Colonic mucosa (tissue), 4 donors: ENCODE measurements at regions not wholly inside any gene's neighbourhood (a gene's known extent, or its start where the extent isn't known, plus 50 kb on each side); places are given as distances from the start of the nearest gene placed in this dataset.

Experiments
- DNase-seq: peaks from one replicate; pipeline ENCODE4 v3.0.0-alpha.2; 2020
- H3K27ac ChIP-seq: fragments of 200-600 bp; one replicate; pipeline ENCODE4 v1.8.0; 2021
- H3K27me3 ChIP-seq: fragments of 200-600 bp; one replicate; pipeline ENCODE4 v1.8.0; 2021
- H3K36me3 ChIP-seq: fragments of 200-600 bp; one replicate; pipeline ENCODE4 v1.8.0; 2021
- H3K4me1 ChIP-seq: fragments of 200-600 bp; one replicate; pipeline ENCODE4 v1.8.0; 2021; ENCODE audit warnings: mild to moderate bottlenecking
- H3K4me3 ChIP-seq: fragments of 200-600 bp; one replicate; pipeline ENCODE4 v1.8.0; 2021
- H3K9ac ChIP-seq, 2 donors: one replicate each; pipeline ENCODE4 v1.7.0; 2013; ENCODE audit warnings: control low read depth in 2 of 2, low read depth in 2 of 2, low read length in 2 of 2
- H3K9me3 ChIP-seq: fragments of 200-600 bp; one replicate; pipeline ENCODE4 v1.8.0; 2021
- CTCF ChIP-seq: fragments of 200-600 bp; IDR thresholded peaks from one replicate; pipeline ENCODE4 v1.8.0; 2022; ENCODE audit warnings: antibody characterized with exemption, mild to moderate bottlenecking
- intact Hi-C: fragments of 100-400 bp; cut with DNase I; formaldehyde crosslinking; loops from one replicate; pipeline ENCODE4 v1.14.1; 2022
- donor health status: healthy.
- donor health status: DM: no; HTN: no; CAD: no.
- donor health status: DM: no; HTN: no; CAD: no.

GRCh38 chr7:32399311-32399710 is 90.9 kb downstream of the LSM5 start:
- H3K9me3 ChIP-seq: no peaks in the 10 kb centered on the region
- no peaks in the 10 kb centered on the region for H3K4me1 ChIP-seq
- DNase-seq: no peak
- no peaks in the 10 kb centered on the region for H3K36me3 ChIP-seq
- no peak for TF ChIP-seq CTCF
- no peak overlapping the region for H3K4me3 ChIP-seq
- no peak overlapping the region for H3K27ac ChIP-seq
- H3K27me3 ChIP-seq: no peaks in the 10 kb centered on the region
- no peak overlapping the region for H3K9ac ChIP-seq
- intact Hi-C loops: no loop called here

- Histone ChIP-seq H3K4me3 (no peak overlapping the region), H3K36me3 (no peaks in the 10 kb centered on the region), H3K4me1 (no peaks in the 10 kb centered on the region), H3K9ac (no peak overlapping the region), H3K27ac (no peak overlapping the region), H3K27me3 (no peaks in the 10 kb centered on the region), H3K9me3 (no peaks in the 10 kb centered on the region)
- no peak for DNase-seq
- no peak for TF ChIP-seq CTCF
- intact Hi-C loops: no loop called here
Measured at GRCh38 chr7:32395168-32395567, 95.0 kb downstream of the LSM5 start.

- H3K4me3 ChIP-seq: no peak overlapping the region
- H3K27ac ChIP-seq: no peak overlapping the region
- TF ChIP-seq CTCF: no peak
Measured at GRCh38 chr7:32393861-32394260, 96.3 kb downstream of the LSM5 start.

GRCh38 chr7:32390210-32390609 is 100.0 kb downstream of the LSM5 start:
- DNase-seq: no peak
- H3K4me1 ChIP-seq: no peaks in the 10 kb centered on the region
- H3K27ac ChIP-seq: no peak overlapping the region
- no peak for TF ChIP-seq CTCF
- intact Hi-C loops: no loop called here
- no peaks in the 10 kb centered on the region for H3K27me3 ChIP-seq
- H3K36me3 ChIP-seq: no peaks in the 10 kb centered on the region
- no peak overlapping the region for H3K4me3 ChIP-seq
- H3K9me3 ChIP-seq: no peaks in the 10 kb centered on the region
- H3K9ac ChIP-seq: no peak overlapping the region

More at GRCh38 chr7:32393861-32394260, 96.3 kb downstream of the LSM5 start:
- H3K9ac ChIP-seq: no peak overlapping the region
- no peaks in the 10 kb centered on the region for H3K4me1 ChIP-seq
- DNase-seq: no peak
- intact Hi-C loops: no loop called here
- H3K9me3 ChIP-seq: no peaks in the 10 kb centered on the region
- no peaks in the 10 kb centered on the region for H3K36me3 ChIP-seq
- no peaks in the 10 kb centered on the region for H3K27me3 ChIP-seq

- Histone ChIP-seq H3K27ac (no peak overlapping the region), H3K4me3 (no peak overlapping the region), H3K27me3 (no peaks in the 10 kb centered on the region), H3K9me3 (no peaks in the 10 kb centered on the region), H3K36me3 (no peaks in the 10 kb centered on the region), H3K9ac (no peak overlapping the region), H3K4me1 (no peaks in the 10 kb centered on the region)
- no peak for DNase-seq
- intact Hi-C loops: no loop called here
- TF ChIP-seq CTCF: no peak
Measured at GRCh38 chr7:32385316-32385956, 104.7 kb downstream of the LSM5 start.
